GM19467 (cell line): ENCODE measurements at regions not wholly inside any gene's neighbourhood (a gene's known extent, or its start where the extent isn't known, plus 50 kb on each side); places are given as distances from the start of the nearest gene placed in this dataset.

Experiments
- ATAC-seq: cut with Tn5 transposase; IDR thresholded peaks from one replicate; pipeline ENCODE4 v1.9.1; 2021; ENCODE audit warnings: mild to moderate bottlenecking, moderate library complexity; ENCODE audit not compliant: unreplicated experiment

GRCh38 chr19:29371251-29372090 lies 154.3 kb upstream of the VSTM2B start:
- no peak for ATAC-seq

- ATAC-seq = no peak
Measured at GRCh38 chr19:29372091-29372415, 153.7 kb upstream of the VSTM2B start.

GRCh38 chr19:29372461-29372860 lies 153.3 kb upstream of the VSTM2B start:
- ATAC-seq = no peak

- no peak for ATAC-seq
Measured at GRCh38 chr19:29372921-29373797, 152.6 kb upstream of the VSTM2B start.

- no peak for ATAC-seq
Measured at GRCh38 chr19:29375429-29376119, 150.2 kb upstream of the VSTM2B start.

- ATAC-seq = no peak
Measured at GRCh38 chr19:29376855-29377354, 148.9 kb upstream of the VSTM2B start.

GRCh38 chr19:29378126-29378525 lies 147.7 kb upstream of the VSTM2B start:
- no peak for ATAC-seq

- no peak for ATAC-seq
Measured at GRCh38 chr19:29378543-29379080, 147.2 kb upstream of the VSTM2B start.

- ATAC-seq = no peak
Measured at GRCh38 chr19:29379257-29380021, 146.4 kb upstream of the VSTM2B start.

- ATAC-seq = no peak
Measured at GRCh38 chr19:29380581-29380980, 145.2 kb upstream of the VSTM2B start.

GRCh38 chr19:29381353-29382203 lies 144.2 kb upstream of the VSTM2B start:
- ATAC-seq = no peak

GRCh38 chr19:29383696-29384095 lies 142.1 kb upstream of the VSTM2B start:
- no peak for ATAC-seq

GRCh38 chr19:29384656-29385055 lies 141.1 kb upstream of the VSTM2B start:
- no peak for ATAC-seq

GRCh38 chr19:29385191-29385795 lies 140.5 kb upstream of the VSTM2B start:
- ATAC-seq = no peak

- no peak for ATAC-seq
Measured at GRCh38 chr19:29386970-29387369, 138.8 kb upstream of the VSTM2B start.

- no peak for ATAC-seq
Measured at GRCh38 chr19:29387586-29387985, 138.2 kb upstream of the VSTM2B start.

GRCh38 chr19:29389495-29389894 lies 136.3 kb upstream of the VSTM2B start:
- no peak for ATAC-seq

- no peak for ATAC-seq
Measured at GRCh38 chr19:29390742-29391141, 135.1 kb upstream of the VSTM2B start.

GRCh38 chr19:29393915-29394460 lies 131.8 kb upstream of the VSTM2B start:
- no peak for ATAC-seq
